ENCODE measurements at regions not wholly inside any gene's neighbourhood (a gene's known extent, or its start where the extent isn't known, plus 50 kb on each side); places are given as distances from the start of the nearest gene placed in this dataset.

GRCh38 chr15:92719021-92719420 lies 63.4 kb upstream of the FAM174B start:
- Histone ChIP-seq H3K4me3 (ENCODE audit: low read length) (no peak overlapping the region), H3K9ac (ENCODE audit: extremely low read depth, low read length, poor library complexity, severe bottlenecking) (no peak overlapping the region), H3K36me3 (ENCODE audit: control insufficient read depth, insufficient read depth, low read length) (no peaks in the 10 kb centered on the region), H3K27ac (ENCODE audit: low read depth, low read length) (no peak overlapping the region), H3K27me3 (ENCODE audit: control insufficient read depth, insufficient read depth, low read length, poor library complexity, severe bottlenecking) (no peaks in the 10 kb centered on the region), H3K9me3 (ENCODE audit: control insufficient read depth, low read length) (peaks cover 32% of the 10 kb centered on the region), H3K4me1 (ENCODE audit: control insufficient read depth, insufficient read depth, low read length) (peaks cover 5% of the 10 kb centered on the region)
- Mint-ChIP-seq H3K27me3 (ENCODE audit: insufficient read depth) (peaks cover 8% of the 10 kb centered on the region), H3K27ac (no peak overlapping the region), H3K36me3 (ENCODE audit: low read depth) (peaks cover 2% of the 10 kb centered on the region), H3K4me1 (peaks cover under 1% of the 10 kb centered on the region), H3K4me3 (no peak overlapping the region), H3K9me3 (peaks cover 24% of the 10 kb centered on the region)
- TF ChIP-seq CTCF (conservative IDR thresholded peaks at IDR 0.05), result no peak
- DNase-seq, result no peak
- WGBS, 2 experiments (ENCODE audit: insufficient coverage in 1 of 2, insufficient read length in 1 of 2), result 83 to 89% methylated on average over 1 to 4 of the region's 4 CpGs

- peaks cover 12% of the 10 kb centered on the region for H3K4me1 ChIP-seq (ENCODE audit: control insufficient read depth, insufficient read depth, low read length)
- Mint-ChIP-seq H3K27me3 (ENCODE audit: insufficient read depth) (no peaks in the 10 kb centered on the region), H3K4me3 (no peak overlapping the region), H3K36me3 (ENCODE audit: low read depth) (no peaks in the 10 kb centered on the region), H3K4me1 (peaks cover 10% of the 10 kb centered on the region), H3K9me3 (peaks cover 19% of the 10 kb centered on the region), H3K27ac (no peak overlapping the region)
- H3K9me3 ChIP-seq (ENCODE audit: control insufficient read depth, low read length), result peaks cover 20% of the 10 kb centered on the region
- 95% methylated on average over 2 of the region's 2 CpGs; no CpG with 5 or more reads in 1 of the 2 experiments for WGBS, 2 experiments (ENCODE audit: insufficient coverage in 1 of 2, insufficient read length in 1 of 2)
- TF ChIP-seq CTCF (conservative IDR thresholded peaks at IDR 0.05), result no peak
- no peak for DNase-seq
- no peaks in the 10 kb centered on the region for H3K27me3 ChIP-seq (ENCODE audit: control insufficient read depth, insufficient read depth, low read length, poor library complexity, severe bottlenecking)
- no peak overlapping the region for H3K9ac ChIP-seq (ENCODE audit: extremely low read depth, low read length, poor library complexity, severe bottlenecking)
- no peak overlapping the region for H3K4me3 ChIP-seq (ENCODE audit: low read length)
- H3K27ac ChIP-seq (ENCODE audit: low read depth, low read length), result no peak overlapping the region
- no peaks in the 10 kb centered on the region for H3K36me3 ChIP-seq (ENCODE audit: control insufficient read depth, insufficient read depth, low read length)
These were observed 68.6 kb upstream of the FAM174B start for GRCh38 chr15:92724144-92724543.

GRCh38 chr15:92725171-92725570 lies 69.6 kb upstream of the FAM174B start:
- DNase-seq, result no peak
- Histone ChIP-seq H3K9me3 (ENCODE audit: control insufficient read depth, low read length) (peaks cover 20% of the 10 kb centered on the region), H3K36me3 (ENCODE audit: control insufficient read depth, insufficient read depth, low read length) (no peaks in the 10 kb centered on the region), H3K4me3 (ENCODE audit: low read length) (peak overlapping the region; percentile 61), H3K4me1 (ENCODE audit: control insufficient read depth, insufficient read depth, low read length) (peaks cover 12% of the 10 kb centered on the region), H3K27me3 (ENCODE audit: control insufficient read depth, insufficient read depth, low read length, poor library complexity, severe bottlenecking) (no peaks in the 10 kb centered on the region), H3K27ac (ENCODE audit: low read depth, low read length) (no peak overlapping the region), H3K9ac (ENCODE audit: extremely low read depth, low read length, poor library complexity, severe bottlenecking) (no peak overlapping the region)
- no peak for TF ChIP-seq CTCF (conservative IDR thresholded peaks at IDR 0.05)
- Mint-ChIP-seq H3K36me3 (ENCODE audit: low read depth) (no peaks in the 10 kb centered on the region), H3K4me1 (peaks cover 10% of the 10 kb centered on the region), H3K27ac (no peak overlapping the region), H3K27me3 (ENCODE audit: insufficient read depth) (no peaks in the 10 kb centered on the region), H3K9me3 (peaks cover 19% of the 10 kb centered on the region), H3K4me3 (no peak overlapping the region)
- WGBS, 2 experiments (ENCODE audit: insufficient coverage in 1 of 2, insufficient read length in 1 of 2), result 95% methylated on average over 2 of the region's 2 CpGs; no CpG with 5 or more reads in 1 of the 2 experiments

Data from endodermal cell (in vitro differentiated cells).